Stimulated activated naive CD8-positive, alpha-beta T cell treated with anti-CD3 and anti-CD28 coated beads, Interleukin-15, Interleukin-2, amounts not matched to agents 100 U/mL and 50 U/mL, for 24 hours (primary cell): ENCODE measurements at regions not wholly inside any gene's neighbourhood (a gene's known extent, or its start where the extent isn't known, plus 50 kb on each side); places are given as distances from the start of the nearest gene placed in this dataset.

ENCODE experiments used
- ATAC-seq: fragments of 150-1000 bp; cut with Tn5 transposase; one replicate; pipeline ENCODE4 v1.10.0; 2021
- DNase-seq: peaks from one replicate; pipeline ENCODE4 v3.0.0; 2021

- DNase-seq (no peak), ATAC-seq (no peak)
Observed at GRCh38 chr4:146998157-146998556, 52.5 kb upstream of the TTC29 start.

GRCh38 chr4:147003956-147004809 lies 58.5 kb upstream of the TTC29 start:
- DNase-seq (no peak), ATAC-seq (no peak)

GRCh38 chr4:147006229-147006628 lies 60.6 kb upstream of the TTC29 start:
- DNase-seq (no peak), ATAC-seq (no peak)

GRCh38 chr4:147009875-147010274 lies 64.2 kb upstream of the TTC29 start:
- ATAC-seq (no peak), DNase-seq (no peak)

- ATAC-seq (no peak), DNase-seq (no peak)
Observed at GRCh38 chr4:147011411-147011810, 65.7 kb upstream of the TTC29 start.

GRCh38 chr4:147012059-147012707 lies 66.5 kb upstream of the TTC29 start:
- DNase-seq = no peak
- ATAC-seq = no peak

GRCh38 chr4:147014946-147015345 lies 69.3 kb upstream of the TTC29 start:
- ATAC-seq = no peak
- no peak for DNase-seq

GRCh38 chr4:147015491-147015890 lies 69.8 kb upstream of the TTC29 start:
- DNase-seq (no peak), ATAC-seq (no peak)

- no peak for ATAC-seq
- no peak for DNase-seq
Observed at GRCh38 chr4:147017081-147017480, 71.4 kb upstream of the TTC29 start.

- peak; percentile 59 for DNase-seq
- no peak for ATAC-seq
Observed at GRCh38 chr4:147019091-147019490, 73.4 kb upstream of the TTC29 start.

GRCh38 chr4:147020456-147020855 lies 74.8 kb upstream of the TTC29 start:
- no peak for DNase-seq
- ATAC-seq = no peak

GRCh38 chr4:147025042-147025441 lies 79.4 kb upstream of the TTC29 start:
- DNase-seq (no peak), ATAC-seq (no peak)

- DNase-seq = no peak
- no peak for ATAC-seq
Observed at GRCh38 chr4:147029296-147029695, 83.6 kb upstream of the TTC29 start.

- DNase-seq (no peak), ATAC-seq (no peak)
Observed at GRCh38 chr4:147034372-147034771, 88.7 kb upstream of the TTC29 start.

GRCh38 chr4:147037069-147037468 lies 91.4 kb upstream of the TTC29 start:
- ATAC-seq (no peak), DNase-seq (no peak)

- no peak for ATAC-seq
- DNase-seq = no peak
Observed at GRCh38 chr4:147039976-147040575, 94.4 kb upstream of the TTC29 start.

- DNase-seq (no peak), ATAC-seq (no peak)
Observed at GRCh38 chr4:147040874-147041273, 95.2 kb upstream of the TTC29 start.

- DNase-seq = no peak
- ATAC-seq = no peak
Observed at GRCh38 chr4:147041376-147041775, 95.7 kb upstream of the TTC29 start.

- DNase-seq (no peak), ATAC-seq (no peak)
Observed at GRCh38 chr4:147042046-147042445, 96.4 kb upstream of the TTC29 start.

GRCh38 chr4:147044241-147044640 lies 98.6 kb upstream of the TTC29 start:
- DNase-seq (no peak), ATAC-seq (no peak)

- DNase-seq = no peak
Observed at GRCh38 chr4:147049946-147050345, 104.3 kb upstream of the TTC29 start.

GRCh38 chr4:147050356-147050765 lies 104.7 kb upstream of the TTC29 start:
- ATAC-seq (no peak), DNase-seq (no peak)

More at GRCh38 chr4:147049946-147050345, 104.3 kb upstream of the TTC29 start:
- no peak for ATAC-seq

- DNase-seq (no peak), ATAC-seq (no peak)
Observed at GRCh38 chr4:147052361-147052760, 106.7 kb upstream of the TTC29 start.
